HEK293T (cell line): ENCODE measurements at regions not wholly inside any gene's neighbourhood (a gene's known extent, or its start where the extent isn't known, plus 50 kb on each side); places are given as distances from the start of the nearest gene placed in this dataset.

ENCODE experiments used
- ELF4 ChIP-seq: fragments of 450-650 bp; IDR thresholded peaks from 2 replicates; pipeline ENCODE4 v1.6.1; 2017; ENCODE audit warnings: antibody characterized with exemption
- FOXM1 ChIP-seq: fragments of 450-650 bp; IDR thresholded peaks from 2 replicates; pipeline ENCODE4 v1.6.1; 2017; ENCODE audit warnings: mild to moderate bottlenecking, borderline replicate concordance
- SP1 ChIP-seq: fragments of 450-650 bp; IDR thresholded peaks from 2 replicates; pipeline ENCODE4 v1.6.1; 2017

GRCh38 chr2:228387776-228388175 is 206.3 kb upstream of the SPHKAP start:
- TF ChIP-seq ELF4 (no peak), FOXM1 (no peak), SP1 (no peak)
